ENCODE measurements at regions not wholly inside any gene's neighbourhood (a gene's known extent, or its start where the extent isn't known, plus 50 kb on each side); places are given as distances from the start of the nearest gene placed in this dataset.

- TF ChIP-seq ZNF263 (CRISPR knock-in tag; IDR thresholded peaks at IDR 0.05; ENCODE audit: low read depth) (no peak), FOXP1 (CRISPR knock-in tag; IDR thresholded peaks at IDR 0.05; ENCODE audit: borderline replicate concordance) (no peak)
Measured at GRCh38 chr12:61563665-61564450, 696.3 kb upstream of the USP15 start (continued).

GRCh38 chr12:61564466-61564865, 695.7 kb upstream of the USP15 start:
- H3K4me1 Mint-ChIP-seq, result peaks cover 53% of the 10 kb centered on the region
- ATAC-seq (no peak), DNase-seq (ENCODE audit: low spot score) (no peak)
- H3K4me3 Mint-ChIP-seq, result no peak overlapping the region
- H3K27ac Mint-ChIP-seq, result no peak overlapping the region
- H3K36me3 Mint-ChIP-seq, result no peaks in the 10 kb centered on the region
- ChIA-PET CTCF (no interaction called here), POLR2A (no interaction called here)
- no peaks in the 10 kb centered on the region for H3K9me3 Mint-ChIP-seq
- H3K27me3 Mint-ChIP-seq (ENCODE audit: low read depth), result no peaks in the 10 kb centered on the region; the same call in 1 of the 2 replicates
- TF ChIP-seq ETV6 (CRISPR knock-in tag; IDR thresholded peaks at IDR 0.05) (no peak), ZBTB43 (CRISPR knock-in tag; IDR thresholded peaks at IDR 0.05) (no peak), ATF3 (CRISPR knock-in tag; conservative IDR thresholded peaks at IDR 0.05) (no peak), AFF4 (CRISPR knock-in tag; IDR thresholded peaks at IDR 0.05; ENCODE audit: borderline replicate concordance) (no peak), EMX1 (CRISPR knock-in tag; IDR thresholded peaks at IDR 0.05) (no peak), PRDM15 (CRISPR knock-in tag; IDR thresholded peaks at IDR 0.05) (no peak), NFATC4 (CRISPR knock-in tag; IDR thresholded peaks at IDR 0.05) (no peak), FOXP1 (CRISPR knock-in tag; IDR thresholded peaks at IDR 0.05; ENCODE audit: borderline replicate concordance) (no peak), CTCF (IDR thresholded peaks at IDR 0.05) (no peak), CREM (CRISPR knock-in tag; IDR thresholded peaks at IDR 0.05) (no peak), ZNF512 (CRISPR knock-in tag; IDR thresholded peaks at IDR 0.05; ENCODE audit: borderline replicate concordance) (no peak), CBFB (CRISPR knock-in tag; IDR thresholded peaks at IDR 0.05; ENCODE audit: low read depth) (no peak), ATF6 (CRISPR knock-in tag; IDR thresholded peaks at IDR 0.05) (no peak), MLX (CRISPR knock-in tag; IDR thresholded peaks at IDR 0.05) (no peak), MYBL2 (CRISPR knock-in tag; IDR thresholded peaks at IDR 0.05) (no peak), ATF2 (CRISPR knock-in tag; IDR thresholded peaks at IDR 0.05; ENCODE audit: borderline replicate concordance, low read depth) (no peak)
